GM12878 (cell line): ENCODE measurements at regions not wholly inside any gene's neighbourhood (a gene's known extent, or its start where the extent isn't known, plus 50 kb on each side); places are given as distances from the start of the nearest gene placed in this dataset.

Experiments used
- ATAC-seq: fragments of 200-7000 bp; cut with Tn5 transposase; 3 replicates; pipeline ENCODE4 v1.9.1; 2020; ENCODE audit warnings: mild to moderate bottlenecking, moderate library complexity
- BruUV-seq: library from RNA; stranded (reverse); fragments of 400-500 nt; replicated peaks from 2 replicates; lab custom pipeline; 2021; lab: Mats Ljungman, UMichigan
- CTCF ChIA-PET: fragments of 300-600 bp; sonication (Branson Sonifier 250); formaldehyde crosslinking; extraction: SDS; loops from one replicate; lab custom pipeline; 2021; ENCODE audit warnings: inconsistent platforms; lab: Yijun Ruan, JAX
- POLR2A ChIA-PET: fragments of 350-600 bp; formaldehyde crosslinking; extraction: SDS; loops from one replicate; lab custom pipeline; 2021; ENCODE audit warnings: inconsistent platforms; lab: Charles Lee
- RAD21 ChIA-PET: fragments of 300-600 bp; sonication (Branson Sonifier 250); formaldehyde crosslinking; loops from one replicate; lab custom pipeline; 2023; ENCODE audit warnings: antibody characterized with exemption; ENCODE audit not compliant: unreplicated experiment; lab: Charles Lee
- SMC1A ChIA-PET: fragments of 300-600 bp; sonication (Branson Sonifier 250); formaldehyde crosslinking; loops from one replicate; lab custom pipeline; 2023; ENCODE audit not compliant: unreplicated experiment, uncharacterized antibody; lab: Charles Lee
- DNase-seq: peaks from one replicate; pipeline ENCODE4 v3.0.0-alpha.2; 2011; ENCODE audit warnings: low read depth, low spot score
- FAIRE-seq: peaks from 3 replicates; lab custom pipeline; 2011; peaks lifted over from hg19 to GRCh38; lab: Jason Lieb, UNC
- H2AFZ ChIP-seq: 2 replicates; pipeline ENCODE4 v1.6.0; 2011; ENCODE audit warnings: low read depth, low read length, control low read depth; ENCODE audit not compliant: control insufficient read depth
- H3K27ac ChIP-seq: 2 replicates; pipeline ENCODE4 v1.5.1; 2011; ENCODE audit warnings: control low read depth; ENCODE audit not compliant: control insufficient read depth, insufficient read depth
- H3K27me3 ChIP-seq, 2 experiments: replicated peaks in 1 of 2; 2 replicates each; pipeline versions ENCODE4 v1.6.0 to v1.6.1; 2011; ENCODE audit warnings: low read length in 1 of 2; ENCODE audit not compliant: control insufficient read depth in 2 of 2, insufficient read depth in 2 of 2
- H3K36me3 ChIP-seq, 2 experiments: 2 replicates each; pipeline ENCODE4 v1.5.1; 2011; ENCODE audit warnings: low read length in 1 of 2; ENCODE audit not compliant: control insufficient read depth in 2 of 2, insufficient read depth in 2 of 2
- H3K4me1 ChIP-seq: 2 replicates; pipeline ENCODE4 v1.6.1; 2011; ENCODE audit warnings: mild to moderate bottlenecking, low read length, moderate library complexity, mixed read lengths; ENCODE audit not compliant: control insufficient read depth, insufficient read depth
- H3K4me2 ChIP-seq: 2 replicates; pipeline ENCODE4 v1.6.0; 2011; ENCODE audit warnings: control low read depth; ENCODE audit not compliant: control insufficient read depth, insufficient read depth
- H3K4me3 ChIP-seq: fragments of 200-600 bp; sonication (generic); 2 replicates; pipeline ENCODE4 v1.5.1; 2016
- H3K79me2 ChIP-seq: 2 replicates; pipeline ENCODE4 v1.6.0; 2011; ENCODE audit warnings: low read length; ENCODE audit not compliant: control insufficient read depth, insufficient read depth
- H3K9ac ChIP-seq: 2 replicates; pipeline ENCODE4 v1.8.0; 2011; ENCODE audit warnings: low read length, control low read depth, mixed read lengths; ENCODE audit not compliant: control insufficient read depth, insufficient read depth
- H3K9me3 ChIP-seq: replicated peaks from 3 replicates; pipeline ENCODE4 v1.5.1; 2011; ENCODE audit warnings: mild to moderate bottlenecking, low read length; ENCODE audit not compliant: control insufficient read depth, insufficient read depth
- H4K20me1 ChIP-seq: 2 replicates; pipeline ENCODE4 v1.6.0; 2011; ENCODE audit not compliant: control insufficient read depth, insufficient read depth
- BCL11A ChIP-seq: IDR thresholded peaks from 2 replicates; pipeline ENCODE4 v1.6.1; 2011; ENCODE audit warnings: low read depth, low read length
- CBX3 ChIP-seq: fragments of 200-600 bp; sonication (generic); IDR thresholded peaks from 2 replicates; pipeline ENCODE4 v1.6.1; 2016; ENCODE audit warnings: low read depth, borderline replicate concordance
- FOXM1 ChIP-seq: IDR thresholded peaks from 2 replicates; pipeline ENCODE4 v1.6.1; 2012; ENCODE audit warnings: low read depth, mild to moderate bottlenecking, inconsistent platforms, low read length, moderate library complexity
- SREBF2 ChIP-seq: IDR thresholded peaks from 2 replicates; pipeline ENCODE4 v1.6.1; 2012; ENCODE audit warnings: mild to moderate bottlenecking, low read length
- TARDBP ChIP-seq: IDR thresholded peaks from 2 replicates; pipeline ENCODE4 v1.6.1; 2016; ENCODE audit warnings: borderline replicate concordance
- ZZZ3 ChIP-seq: IDR thresholded peaks from 2 replicates; pipeline ENCODE4 v1.6.1; 2011; ENCODE audit warnings: low read depth; ENCODE audit not compliant: control insufficient read depth, insufficient read length
- WGBS: methylation state at CpG from one replicate; pipeline ENCODE4 v1.1.6; 2016; ENCODE audit warnings: low lambda C conversion rate; ENCODE audit not compliant: insufficient replicate concordance, insufficient coverage; ENCODE audit errors: missing lambda C conversion rate; 5-methylcytosine and 5-hydroxymethylcytosine counted together
- in situ Hi-C: fragments of 300-500 bp; cut with MboI; formaldehyde crosslinking; loops from 9 replicates; pipeline ENCODE4 v1.14.3; 2018; ENCODE audit warnings: mixed read lengths
- intact Hi-C: fragments of 100-400 bp; cut with micrococcal nuclease; formaldehyde crosslinking; loops from one replicate; pipeline ENCODE4 v1.14.2; 2022; ENCODE audit not compliant: unreplicated experiment
- TF ChIP-seq, protein P1 (sequence below): fragments of 450-650 bp; IDR thresholded peaks from 2 replicates; pipeline ENCODE4 v1.6.1; 2017; ENCODE audit warnings: mild to moderate bottlenecking, moderate library complexity
- TF ChIP-seq, protein P2 (sequence below): IDR thresholded peaks from 2 replicates; pipeline ENCODE4 v1.6.1; 2012; ENCODE audit warnings: low read length, inconsistent platforms
- TF ChIP-seq, protein P3 (sequence below): fragments of 450-650 bp; IDR thresholded peaks from 2 replicates; pipeline ENCODE4 v1.6.1; 2016; ENCODE audit warnings: mild to moderate bottlenecking
- TF ChIP-seq, protein P4 (sequence below): fragments of 450-650 bp; IDR thresholded peaks from 2 replicates; pipeline ENCODE4 v1.6.1; 2017; ENCODE audit warnings: mild to moderate bottlenecking, low read depth, inconsistent platforms; ENCODE audit not compliant: poor library complexity, severe bottlenecking
- TF ChIP-seq, protein P5 (sequence below): IDR thresholded peaks from 2 replicates; pipeline ENCODE4 v1.6.1; 2011; ENCODE audit warnings: mild to moderate bottlenecking, low read depth, low read length, moderate library complexity; ENCODE audit not compliant: insufficient replicate concordance

DNA sequence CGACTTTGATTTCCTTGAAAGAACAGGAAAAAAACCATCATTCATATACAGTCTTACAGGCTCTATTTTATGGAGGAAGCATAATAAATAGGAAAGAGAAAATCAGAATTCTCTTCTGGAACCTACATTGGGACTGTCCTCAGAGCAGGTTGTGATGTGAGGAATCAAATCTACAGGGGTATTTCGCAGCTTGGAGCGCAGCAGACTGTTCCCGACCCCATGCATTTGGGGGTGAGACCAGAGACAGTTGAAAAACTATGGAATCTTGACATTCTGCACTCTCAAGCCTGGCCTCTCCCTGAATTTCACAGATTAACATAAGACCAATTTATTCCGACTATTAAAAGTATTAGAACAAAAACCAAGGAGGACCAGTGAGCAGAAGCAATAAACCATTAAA lies 93.3 kb upstream of the PRSS58 start:
- RAD21 ChIA-PET: no interaction called here
- TF ChIP-seq, protein P1, sequence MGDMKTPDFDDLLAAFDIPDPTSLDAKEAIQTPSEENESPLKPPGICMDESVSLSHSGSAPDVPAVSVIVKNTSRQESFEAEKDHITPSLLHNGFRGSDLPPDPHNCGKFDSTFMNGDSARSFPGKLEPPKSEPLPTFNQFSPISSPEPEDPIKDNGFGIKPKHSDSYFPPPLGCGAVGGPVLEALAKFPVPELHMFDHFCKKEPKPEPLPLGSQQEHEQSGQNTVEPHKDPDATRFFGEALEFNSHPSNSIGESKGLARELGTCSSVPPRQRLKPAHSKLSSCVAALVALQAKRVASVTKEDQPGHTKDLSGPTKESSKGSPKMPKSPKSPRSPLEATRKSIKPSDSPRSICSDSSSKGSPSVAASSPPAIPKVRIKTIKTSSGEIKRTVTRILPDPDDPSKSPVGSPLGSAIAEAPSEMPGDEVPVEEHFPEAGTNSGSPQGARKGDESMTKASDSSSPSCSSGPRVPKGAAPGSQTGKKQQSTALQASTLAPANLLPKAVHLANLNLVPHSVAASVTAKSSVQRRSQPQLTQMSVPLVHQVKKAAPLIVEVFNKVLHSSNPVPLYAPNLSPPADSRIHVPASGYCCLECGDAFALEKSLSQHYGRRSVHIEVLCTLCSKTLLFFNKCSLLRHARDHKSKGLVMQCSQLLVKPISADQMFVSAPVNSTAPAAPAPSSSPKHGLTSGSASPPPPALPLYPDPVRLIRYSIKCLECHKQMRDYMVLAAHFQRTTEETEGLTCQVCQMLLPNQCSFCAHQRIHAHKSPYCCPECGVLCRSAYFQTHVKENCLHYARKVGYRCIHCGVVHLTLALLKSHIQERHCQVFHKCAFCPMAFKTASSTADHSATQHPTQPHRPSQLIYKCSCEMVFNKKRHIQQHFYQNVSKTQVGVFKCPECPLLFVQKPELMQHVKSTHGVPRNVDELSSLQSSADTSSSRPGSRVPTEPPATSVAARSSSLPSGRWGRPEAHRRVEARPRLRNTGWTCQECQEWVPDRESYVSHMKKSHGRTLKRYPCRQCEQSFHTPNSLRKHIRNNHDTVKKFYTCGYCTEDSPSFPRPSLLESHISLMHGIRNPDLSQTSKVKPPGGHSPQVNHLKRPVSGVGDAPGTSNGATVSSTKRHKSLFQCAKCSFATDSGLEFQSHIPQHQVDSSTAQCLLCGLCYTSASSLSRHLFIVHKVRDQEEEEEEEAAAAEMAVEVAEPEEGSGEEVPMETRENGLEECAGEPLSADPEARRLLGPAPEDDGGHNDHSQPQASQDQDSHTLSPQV: no peak
- TF ChIP-seq, protein P2, sequence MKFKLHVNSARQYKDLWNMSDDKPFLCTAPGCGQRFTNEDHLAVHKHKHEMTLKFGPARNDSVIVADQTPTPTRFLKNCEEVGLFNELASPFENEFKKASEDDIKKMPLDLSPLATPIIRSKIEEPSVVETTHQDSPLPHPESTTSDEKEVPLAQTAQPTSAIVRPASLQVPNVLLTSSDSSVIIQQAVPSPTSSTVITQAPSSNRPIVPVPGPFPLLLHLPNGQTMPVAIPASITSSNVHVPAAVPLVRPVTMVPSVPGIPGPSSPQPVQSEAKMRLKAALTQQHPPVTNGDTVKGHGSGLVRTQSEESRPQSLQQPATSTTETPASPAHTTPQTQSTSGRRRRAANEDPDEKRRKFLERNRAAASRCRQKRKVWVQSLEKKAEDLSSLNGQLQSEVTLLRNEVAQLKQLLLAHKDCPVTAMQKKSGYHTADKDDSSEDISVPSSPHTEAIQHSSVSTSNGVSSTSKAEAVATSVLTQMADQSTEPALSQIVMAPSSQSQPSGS: no peak
- TF ChIP-seq SREBF2: no peak
- no peak for TF ChIP-seq CBX3
- no peak for TF ChIP-seq BCL11A
- no peak for TF ChIP-seq ZZZ3
- TF ChIP-seq, protein P3, sequence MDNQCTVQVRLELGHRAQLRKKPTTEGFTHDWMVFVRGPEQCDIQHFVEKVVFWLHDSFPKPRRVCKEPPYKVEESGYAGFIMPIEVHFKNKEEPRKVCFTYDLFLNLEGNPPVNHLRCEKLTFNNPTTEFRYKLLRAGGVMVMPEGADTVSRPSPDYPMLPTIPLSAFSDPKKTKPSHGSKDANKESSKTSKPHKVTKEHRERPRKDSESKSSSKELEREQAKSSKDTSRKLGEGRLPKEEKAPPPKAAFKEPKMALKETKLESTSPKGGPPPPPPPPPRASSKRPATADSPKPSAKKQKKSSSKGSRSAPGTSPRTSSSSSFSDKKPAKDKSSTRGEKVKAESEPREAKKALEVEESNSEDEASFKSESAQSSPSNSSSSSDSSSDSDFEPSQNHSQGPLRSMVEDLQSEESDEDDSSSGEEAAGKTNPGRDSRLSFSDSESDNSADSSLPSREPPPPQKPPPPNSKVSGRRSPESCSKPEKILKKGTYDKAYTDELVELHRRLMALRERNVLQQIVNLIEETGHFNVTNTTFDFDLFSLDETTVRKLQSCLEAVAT: no peak
- TF ChIP-seq, protein P4, sequence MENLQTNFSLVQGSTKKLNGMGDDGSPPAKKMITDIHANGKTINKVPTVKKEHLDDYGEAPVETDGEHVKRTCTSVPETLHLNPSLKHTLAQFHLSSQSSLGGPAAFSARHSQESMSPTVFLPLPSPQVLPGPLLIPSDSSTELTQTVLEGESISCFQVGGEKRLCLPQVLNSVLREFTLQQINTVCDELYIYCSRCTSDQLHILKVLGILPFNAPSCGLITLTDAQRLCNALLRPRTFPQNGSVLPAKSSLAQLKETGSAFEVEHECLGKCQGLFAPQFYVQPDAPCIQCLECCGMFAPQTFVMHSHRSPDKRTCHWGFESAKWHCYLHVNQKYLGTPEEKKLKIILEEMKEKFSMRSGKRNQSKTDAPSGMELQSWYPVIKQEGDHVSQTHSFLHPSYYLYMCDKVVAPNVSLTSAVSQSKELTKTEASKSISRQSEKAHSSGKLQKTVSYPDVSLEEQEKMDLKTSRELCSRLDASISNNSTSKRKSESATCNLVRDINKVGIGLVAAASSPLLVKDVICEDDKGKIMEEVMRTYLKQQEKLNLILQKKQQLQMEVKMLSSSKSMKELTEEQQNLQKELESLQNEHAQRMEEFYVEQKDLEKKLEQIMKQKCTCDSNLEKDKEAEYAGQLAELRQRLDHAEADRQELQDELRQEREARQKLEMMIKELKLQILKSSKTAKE: no peak
- TF ChIP-seq TARDBP: no peak
- TF ChIP-seq FOXM1: no peak
- TF ChIP-seq, protein P5, sequence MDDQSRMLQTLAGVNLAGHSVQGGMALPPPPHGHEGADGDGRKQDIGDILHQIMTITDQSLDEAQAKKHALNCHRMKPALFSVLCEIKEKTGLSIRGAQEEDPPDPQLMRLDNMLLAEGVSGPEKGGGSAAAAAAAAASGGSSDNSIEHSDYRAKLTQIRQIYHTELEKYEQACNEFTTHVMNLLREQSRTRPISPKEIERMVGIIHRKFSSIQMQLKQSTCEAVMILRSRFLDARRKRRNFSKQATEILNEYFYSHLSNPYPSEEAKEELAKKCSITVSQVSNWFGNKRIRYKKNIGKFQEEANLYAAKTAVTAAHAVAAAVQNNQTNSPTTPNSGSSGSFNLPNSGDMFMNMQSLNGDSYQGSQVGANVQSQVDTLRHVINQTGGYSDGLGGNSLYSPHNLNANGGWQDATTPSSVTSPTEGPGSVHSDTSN: no peak

More for the DNA sequence above, 93.3 kb upstream of the PRSS58 start:
- WGBS: 20% methylated on average over 5 of the region's 5 CpGs
- ATAC-seq: no peak
- H3K9ac ChIP-seq: no peak overlapping the region
- intact Hi-C loops: no loop called here
- ChIA-PET CTCF (interaction anchor here (1.3 to 3.3 kb wide), 5 partner anchors 9 to 108 kb away, joined by 3 to 8 read pairs (median 4); no protein-coding TSS in a partner anchor), SMC1A (interaction anchor here (0.7 to 1.4 kb wide), 2 partner anchors 9 to 48 kb away, joined by 3 read pairs; no protein-coding TSS in a partner anchor), POLR2A (no interaction called here)
- H3K27ac ChIP-seq: no peak overlapping the region
- in situ Hi-C loops: no loop called here
- no peak for FAIRE-seq
- peaks cover 0 to 3% of the 10 kb centered on the region in 2 experiments; a peak in 2 of 4 replicates for H3K27me3 ChIP-seq
- H3K36me3 ChIP-seq: no peaks in the 10 kb centered on the region
- no peaks in the 10 kb centered on the region for H4K20me1 ChIP-seq
- no peaks in the 10 kb centered on the region for H3K9me3 ChIP-seq
- H3K4me1 ChIP-seq: no peaks in the 10 kb centered on the region
- H3K4me2 ChIP-seq: no peak overlapping the region
- H2AFZ ChIP-seq: no peak overlapping the region
- H3K79me2 ChIP-seq: no peaks in the 10 kb centered on the region
- BruUV-seq: no TSS peak
- H3K4me3 ChIP-seq: no peak overlapping the region
- no peak for DNase-seq
